GM19438 (cell line): ENCODE measurements at regions not wholly inside any gene's neighbourhood (a gene's known extent, or its start where the extent isn't known, plus 50 kb on each side); places are given as distances from the start of the nearest gene placed in this dataset.

Experiments used
- ATAC-seq: cut with Tn5 transposase; IDR thresholded peaks from one replicate; pipeline ENCODE4 v1.9.1; 2021; ENCODE audit warnings: low read depth; ENCODE audit not compliant: unreplicated experiment

DNA sequence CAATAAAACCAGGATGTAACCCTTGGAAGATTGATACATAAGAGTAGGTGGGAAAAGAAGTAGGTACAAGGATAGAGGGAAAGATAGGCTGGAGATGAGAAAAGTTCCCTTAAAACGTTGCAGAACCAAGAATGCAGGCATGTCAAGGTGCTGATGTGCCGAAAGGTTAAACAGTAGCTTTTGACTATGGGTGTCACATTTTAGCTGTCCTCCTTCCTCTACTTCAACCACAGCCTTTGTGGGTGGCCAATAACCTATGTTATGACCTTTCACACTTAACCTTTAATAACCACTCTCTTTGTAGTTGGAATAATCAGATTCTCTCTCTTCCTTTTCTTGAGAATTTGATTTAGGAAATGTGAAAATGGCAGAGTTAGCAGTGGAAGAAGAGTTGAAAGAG lies 184.5 kb upstream of the GAP43 start:
- ATAC-seq: no peak

DNA sequence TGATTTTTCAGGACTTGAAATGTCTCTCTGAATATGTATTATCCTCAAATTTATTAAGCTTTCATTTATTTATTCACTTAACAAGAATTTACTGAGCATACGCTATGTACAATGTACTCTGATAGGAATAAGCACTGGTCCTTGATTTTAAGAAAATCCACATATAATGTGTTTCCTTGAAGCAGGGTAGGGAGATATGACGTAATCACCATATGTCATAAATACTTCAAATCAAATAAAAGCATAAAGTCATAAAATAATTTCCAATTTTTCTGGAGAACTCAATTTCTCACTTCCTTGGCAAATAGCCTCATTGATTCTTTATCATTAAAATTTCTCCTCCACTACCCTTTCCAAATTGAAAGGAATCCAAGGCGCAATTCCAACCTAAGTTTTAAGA lies 177.8 kb upstream of the GAP43 start:
- ATAC-seq: no peak

- ATAC-seq: no peak
Measured at GRCh38 chr3:115448851-115449250, 174.5 kb upstream of the GAP43 start.

DNA sequence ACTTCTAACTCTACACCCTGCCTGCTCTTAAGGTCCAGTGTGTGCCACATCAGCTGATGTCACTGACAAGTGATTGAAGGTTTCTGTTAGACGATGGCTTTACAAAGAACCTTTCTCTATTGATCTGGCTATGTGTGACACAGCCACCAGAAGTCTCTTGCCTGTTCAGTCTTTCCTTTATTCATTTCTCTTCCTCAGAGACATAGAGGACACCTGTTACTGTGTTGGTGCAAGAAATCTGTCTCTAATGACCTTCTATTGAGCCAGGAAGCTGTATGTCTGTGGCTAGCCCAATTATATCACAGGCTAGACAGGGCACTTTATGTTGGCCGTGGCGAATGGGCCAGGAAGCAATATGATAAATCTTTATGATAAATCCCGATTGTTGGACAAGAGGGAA lies 173.3 kb upstream of the GAP43 start:
- no peak for ATAC-seq

DNA sequence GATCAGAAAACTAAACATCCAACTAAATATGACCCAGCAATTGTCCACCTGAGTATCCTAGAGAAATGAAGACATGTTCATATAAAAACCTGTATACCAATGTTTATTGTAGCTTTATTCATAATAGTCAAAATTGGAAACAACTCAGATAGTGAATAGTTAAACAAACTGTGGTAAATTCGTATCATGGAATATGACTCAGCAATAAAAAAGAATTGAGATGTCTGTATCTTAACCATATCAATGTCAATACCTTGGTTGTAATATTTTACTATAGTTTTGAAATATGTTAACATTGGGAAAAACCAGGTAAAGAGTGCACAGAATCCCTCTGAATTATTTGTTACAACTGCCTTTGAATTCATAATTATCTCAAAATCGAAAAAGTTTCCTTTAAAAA lies 159.3 kb upstream of the GAP43 start:
- no peak for ATAC-seq

- ATAC-seq: no peak
Measured at GRCh38 chr3:115469649-115470048, 153.7 kb upstream of the GAP43 start.

DNA sequence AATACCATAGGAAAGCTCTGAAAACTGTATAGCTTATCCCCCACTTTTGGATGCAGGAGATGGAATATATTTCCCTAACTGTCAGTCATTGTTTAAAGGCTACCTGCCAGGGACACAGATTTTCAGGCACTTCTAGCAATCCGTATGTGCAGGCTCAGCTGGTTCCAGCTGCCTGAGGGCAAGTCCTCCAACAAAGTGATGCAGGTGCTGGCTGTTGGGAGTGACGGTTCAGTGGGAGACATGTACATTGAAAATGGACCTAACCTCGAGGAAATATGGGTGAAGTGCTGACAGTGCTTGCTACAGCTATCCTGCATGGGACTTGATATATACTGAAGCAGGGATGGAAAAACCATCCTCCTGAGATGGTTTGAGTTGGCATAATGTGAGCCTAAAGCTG lies 153.1 kb upstream of the GAP43 start:
- no peak for ATAC-seq

DNA sequence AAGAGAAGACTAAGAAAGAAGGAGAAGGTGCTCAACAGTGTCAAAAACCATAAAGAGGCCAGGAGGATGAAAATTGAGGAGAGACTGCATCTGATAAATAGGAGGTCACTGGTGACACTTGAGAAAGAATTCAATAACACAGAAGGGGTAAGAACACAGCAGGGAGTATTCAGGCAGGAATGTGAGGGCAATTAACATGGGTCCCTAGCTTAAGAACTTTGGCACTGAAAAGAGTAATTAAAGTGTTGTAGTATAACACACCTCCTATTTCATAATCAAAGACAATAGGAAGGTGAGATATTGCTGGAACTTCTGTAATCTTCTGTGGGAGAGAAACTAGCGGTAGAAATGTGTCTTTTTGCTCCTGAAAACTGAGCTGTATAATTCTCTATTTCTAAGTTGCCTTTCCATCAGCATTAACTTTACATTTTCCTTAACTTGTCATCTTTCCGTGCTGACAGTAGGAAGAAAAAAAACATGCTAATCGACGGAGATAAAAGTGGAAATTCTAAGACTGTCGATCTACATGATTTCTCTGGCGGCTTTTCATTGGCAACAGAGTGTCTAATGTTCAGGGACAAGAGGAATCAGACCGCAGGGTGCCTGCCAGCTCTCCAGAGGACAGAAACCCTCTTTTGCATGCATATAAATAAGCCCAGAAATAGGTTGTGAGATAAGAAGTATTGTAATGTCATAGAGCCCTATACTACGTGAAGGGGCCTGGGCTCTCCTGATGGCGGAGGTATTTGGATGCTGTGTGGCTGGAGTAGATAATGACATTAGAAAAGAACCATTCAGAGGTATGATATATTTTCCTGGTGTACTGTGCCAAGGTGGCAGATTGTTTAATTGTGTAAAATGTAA lies 147.9 kb upstream of the GAP43 start:
- ATAC-seq: no peak

DNA sequence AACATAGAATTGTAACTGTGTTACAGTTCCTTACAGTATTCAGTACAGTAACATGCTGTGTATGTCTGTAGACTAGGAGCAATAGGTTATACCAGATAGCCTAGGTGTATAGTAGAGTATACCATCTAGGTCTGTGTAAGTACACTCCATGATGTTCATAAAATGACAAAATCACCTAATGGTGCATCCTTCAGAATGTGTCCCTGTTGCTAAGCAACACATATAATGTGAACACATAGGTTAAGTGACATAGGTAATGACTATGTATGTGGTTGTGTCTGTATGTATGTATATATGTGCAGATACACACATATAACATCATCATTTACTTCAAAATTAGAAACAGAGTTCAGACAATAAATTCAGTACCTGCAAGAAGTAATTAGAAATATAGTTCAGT lies 146.8 kb upstream of the GAP43 start:
- no peak for ATAC-seq

GRCh38 chr3:115478359-115478758 lies 145.0 kb upstream of the GAP43 start:
- no peak for ATAC-seq

DNA sequence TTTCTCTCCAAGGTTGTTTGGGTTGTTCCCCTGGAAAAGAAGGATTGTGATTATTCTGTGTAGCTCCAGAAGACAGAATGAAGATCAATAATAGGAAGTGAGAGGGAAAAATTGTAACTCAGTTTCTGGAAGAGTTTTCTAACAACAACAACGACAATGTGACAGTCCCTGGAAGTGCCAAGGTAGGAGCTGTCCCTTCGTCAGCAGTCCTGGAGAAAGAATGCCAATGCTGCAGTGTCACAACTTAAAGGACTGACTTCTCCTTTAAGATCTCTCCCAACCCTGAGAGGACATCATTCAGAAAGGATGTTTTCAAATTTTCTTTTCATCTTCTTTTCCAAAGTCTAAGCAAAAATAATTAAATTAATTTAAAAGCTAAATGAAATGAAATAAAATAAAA lies 136.4 kb upstream of the GAP43 start:
- no peak for ATAC-seq

DNA sequence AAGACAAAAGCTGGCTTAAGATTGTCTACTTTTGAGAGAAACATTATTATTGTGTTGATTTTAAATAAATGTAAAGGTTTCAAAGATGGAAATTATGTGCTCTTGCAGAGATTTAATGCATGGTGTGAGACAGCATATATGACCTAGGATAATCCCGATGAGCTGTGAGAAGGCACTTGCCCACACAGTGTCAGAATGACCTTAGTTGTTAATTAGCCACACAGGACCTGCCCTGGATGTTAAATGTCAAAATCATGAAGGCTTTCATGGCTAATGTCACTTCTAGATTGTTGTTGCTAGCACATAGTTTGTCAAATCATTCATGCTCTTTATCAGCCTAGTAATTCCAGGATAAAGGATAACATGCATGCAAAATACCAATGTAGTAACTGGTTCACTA lies 135.3 kb upstream of the GAP43 start:
- no peak for ATAC-seq

- ATAC-seq: no peak
Measured at GRCh38 chr3:115488409-115488808, 134.9 kb upstream of the GAP43 start.

GRCh38 chr3:115494826-115495225 lies 128.5 kb upstream of the GAP43 start:
- ATAC-seq: no peak

- ATAC-seq: no peak
Measured at GRCh38 chr3:115498421-115498820, 124.9 kb upstream of the GAP43 start.

DNA sequence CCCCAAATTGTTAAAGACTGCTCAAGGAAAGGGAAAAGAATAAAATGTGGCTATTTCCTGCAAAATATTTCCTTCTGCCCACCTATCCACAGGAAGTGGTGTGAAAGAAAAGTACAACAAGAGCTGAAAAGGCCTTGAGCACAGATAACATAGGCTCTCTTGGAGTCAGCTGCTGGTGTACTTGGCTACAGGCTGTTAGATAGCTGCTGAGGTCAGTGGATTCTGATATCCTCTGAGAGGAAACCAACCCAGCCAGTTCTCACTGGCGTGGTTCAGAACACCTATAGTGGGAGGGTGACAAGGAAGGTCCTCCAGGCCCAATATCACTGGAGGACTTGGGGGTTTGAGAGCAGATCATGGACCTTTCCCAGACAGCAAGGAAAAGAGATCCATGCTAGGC lies 124.4 kb upstream of the GAP43 start:
- ATAC-seq: no peak

DNA sequence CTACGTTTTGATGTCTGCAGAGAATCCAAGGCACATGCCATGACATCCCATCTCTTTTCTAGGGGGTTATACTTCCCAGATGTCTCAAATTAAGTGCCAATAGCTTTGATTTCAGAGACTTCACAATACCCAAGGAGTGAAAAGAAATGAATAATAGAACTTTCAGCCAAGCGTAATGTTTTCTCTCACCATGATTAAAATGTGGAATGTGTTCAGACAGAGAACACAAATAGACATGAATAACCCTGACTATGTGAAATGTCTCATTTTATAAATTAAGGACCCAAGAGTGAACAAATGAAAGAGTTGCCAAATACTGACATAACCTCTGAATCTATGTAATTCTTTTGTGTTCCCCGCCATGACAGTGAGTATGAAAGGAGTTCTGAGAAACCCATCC lies 123.6 kb upstream of the GAP43 start:
- ATAC-seq: no peak

GRCh38 chr3:115500795-115501194 lies 122.5 kb upstream of the GAP43 start:
- no peak for ATAC-seq

DNA sequence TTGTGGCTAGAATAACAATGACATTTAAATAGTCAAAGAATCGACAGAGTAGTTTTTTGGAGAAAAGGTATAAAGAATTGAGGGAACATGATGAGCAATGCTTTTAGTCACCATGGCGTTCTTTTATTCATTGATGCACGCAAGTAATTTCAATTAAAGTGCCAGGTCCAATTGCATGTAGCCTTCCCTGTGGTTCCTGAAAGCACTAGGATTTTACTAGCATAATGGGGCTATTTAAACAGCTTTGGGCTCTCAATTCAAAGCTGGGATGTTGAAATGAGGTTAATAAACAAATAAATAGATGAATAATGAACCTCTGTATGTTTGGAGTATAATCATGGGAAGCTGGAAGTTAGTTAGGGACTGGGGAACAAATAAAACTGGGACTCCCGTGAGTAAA lies 121.2 kb upstream of the GAP43 start:
- no peak for ATAC-seq

DNA sequence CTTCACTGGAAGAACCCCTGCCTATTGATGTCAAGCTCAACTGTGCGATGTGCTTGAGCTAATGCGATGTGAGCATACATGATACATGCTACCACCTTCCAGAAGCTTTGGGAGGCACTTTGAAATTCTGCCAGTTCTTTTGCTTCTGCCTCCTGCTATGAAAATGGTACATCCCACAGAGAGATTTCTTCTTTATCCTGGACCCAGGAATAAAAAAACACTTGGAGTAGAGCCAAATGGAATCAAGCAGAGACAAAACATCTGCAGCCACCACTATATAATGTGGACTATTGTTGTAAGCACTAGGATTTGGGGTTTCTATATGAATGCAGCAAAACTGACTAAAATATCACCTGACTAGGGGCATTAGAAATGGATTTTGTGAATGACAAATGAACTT lies 119.9 kb upstream of the GAP43 start:
- ATAC-seq: no peak

DNA sequence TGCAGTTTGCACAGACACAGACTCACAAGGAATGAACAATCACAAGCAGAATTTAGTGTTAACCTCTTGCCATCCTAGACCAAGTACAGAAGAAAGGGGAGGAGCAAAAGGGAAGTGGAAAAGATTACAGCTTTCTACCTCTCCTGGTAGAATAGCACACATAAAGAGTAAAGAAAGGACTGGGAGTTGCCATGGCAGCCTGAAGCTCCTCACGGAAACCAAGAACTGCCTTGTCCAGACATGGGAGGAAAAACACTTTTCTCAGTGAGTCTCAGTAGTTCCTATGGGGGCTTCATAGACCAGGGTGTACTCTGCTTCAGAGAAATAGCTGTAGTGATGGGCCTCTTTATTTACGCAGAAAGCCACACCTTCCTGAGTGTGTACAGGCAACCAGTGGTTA lies 114.7 kb upstream of the GAP43 start:
- no peak for ATAC-seq

DNA sequence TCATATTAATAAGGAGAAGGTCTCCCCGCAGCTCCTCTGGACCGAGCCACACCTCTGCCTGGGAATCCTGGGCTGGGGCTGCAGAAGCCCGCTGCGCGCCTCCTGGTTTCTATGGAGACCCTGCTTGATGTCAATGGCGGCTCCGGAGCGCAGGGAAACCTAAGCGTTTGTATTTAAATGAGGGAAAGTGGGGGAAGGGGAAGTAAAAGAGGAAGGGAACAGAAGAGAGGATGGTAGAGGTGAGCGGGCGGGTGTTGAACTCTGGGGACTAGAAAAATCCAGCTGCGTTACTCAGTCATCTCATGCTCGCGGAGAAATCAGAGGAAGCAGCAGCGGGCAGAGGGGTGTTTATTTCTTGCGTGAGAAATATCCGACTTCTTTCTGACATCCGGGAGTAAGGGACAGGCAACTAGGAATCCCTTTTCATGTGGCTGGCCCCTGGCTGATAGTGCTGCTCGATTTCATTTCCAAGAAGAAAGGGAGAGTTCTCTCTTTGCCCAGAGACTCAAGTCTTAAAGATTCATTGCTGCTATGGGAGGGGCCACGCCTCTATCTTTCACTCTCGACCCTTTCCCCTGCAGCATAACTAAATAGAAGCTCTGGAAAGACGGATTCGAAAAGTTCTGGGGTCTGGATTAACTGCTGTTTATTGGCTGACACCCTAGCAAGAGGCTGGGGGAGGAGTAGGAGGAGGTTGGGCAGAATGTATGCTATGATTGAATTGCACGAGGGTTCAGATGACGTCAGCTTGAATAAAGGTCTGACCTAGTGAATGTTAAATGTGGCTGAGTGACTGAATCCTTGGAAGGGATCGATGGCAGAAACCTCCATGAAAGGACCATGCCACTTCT lies 110.5 kb upstream of the GAP43 start:
- ATAC-seq: no peak
